ENCODE measurements at regions not wholly inside any gene's neighbourhood (a gene's known extent, or its start where the extent isn't known, plus 50 kb on each side); places are given as distances from the start of the nearest gene placed in this dataset.
"Not testable (repeated sequence)": the region's sequence is repeated elsewhere in the genome, so short reads cannot be mapped to it uniquely, and the experiment has no call there.

DNA sequence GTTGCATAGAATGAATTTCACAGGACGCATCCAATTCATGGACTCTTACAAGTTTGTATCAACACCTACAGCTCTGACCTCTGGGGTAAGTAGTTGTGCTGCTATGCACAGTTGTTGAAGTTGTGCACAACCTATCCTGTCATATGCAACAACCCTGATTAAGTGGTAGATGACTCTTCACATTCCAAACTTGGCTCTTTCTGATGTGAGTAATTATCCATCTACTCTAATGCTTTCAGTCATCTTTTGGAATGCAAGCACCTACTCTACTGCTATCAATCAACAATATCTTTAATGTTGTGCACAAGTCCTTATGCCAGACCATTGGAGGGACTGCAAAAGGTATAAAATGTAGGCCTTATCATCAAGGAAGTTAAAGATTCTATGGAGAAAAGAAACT lies 921.4 kb downstream of the MCTP2 start:
- no peak for DNase-seq

DNA sequence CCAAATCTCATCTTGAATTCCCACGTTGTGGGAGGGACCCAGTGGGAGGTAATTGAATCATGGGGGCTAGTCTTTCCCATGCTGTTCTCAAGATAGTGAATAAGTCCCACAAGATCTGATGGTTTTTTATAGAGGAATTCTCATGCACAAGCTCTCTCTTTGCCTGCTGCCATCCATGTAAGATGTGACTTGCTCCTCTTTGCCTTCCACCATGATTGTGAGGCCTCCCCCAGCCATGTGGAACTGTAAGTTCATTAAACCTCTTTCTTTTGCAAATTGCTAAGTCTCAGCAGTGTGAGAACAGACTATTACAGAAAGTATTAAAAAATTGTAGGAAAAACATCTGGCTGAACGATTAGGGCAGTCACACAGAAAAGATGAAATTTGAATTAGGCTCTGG lies 921.8 kb downstream of the MCTP2 start:
- not testable (repeated sequence) for DNase-seq

DNA sequence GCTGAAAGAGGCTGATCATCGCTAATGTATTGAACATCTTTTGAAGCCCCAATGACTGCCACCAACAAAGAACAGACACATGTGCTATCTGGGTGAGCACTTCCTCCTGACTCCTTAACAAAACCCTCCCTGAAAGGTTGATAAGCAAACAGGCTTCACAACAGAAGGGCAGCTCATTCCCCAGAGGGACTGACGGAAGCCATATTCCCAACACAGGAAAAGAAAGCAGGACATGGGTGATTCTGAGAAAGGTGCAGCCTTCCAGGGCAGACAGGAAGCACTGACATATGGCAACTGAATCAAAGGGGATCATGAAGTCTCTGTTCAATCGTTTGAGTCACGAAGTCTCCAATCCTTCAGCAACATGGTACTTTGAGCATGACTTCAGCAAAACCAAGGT lies 929.0 kb downstream of the MCTP2 start:
- DNase-seq: no peak

DNA sequence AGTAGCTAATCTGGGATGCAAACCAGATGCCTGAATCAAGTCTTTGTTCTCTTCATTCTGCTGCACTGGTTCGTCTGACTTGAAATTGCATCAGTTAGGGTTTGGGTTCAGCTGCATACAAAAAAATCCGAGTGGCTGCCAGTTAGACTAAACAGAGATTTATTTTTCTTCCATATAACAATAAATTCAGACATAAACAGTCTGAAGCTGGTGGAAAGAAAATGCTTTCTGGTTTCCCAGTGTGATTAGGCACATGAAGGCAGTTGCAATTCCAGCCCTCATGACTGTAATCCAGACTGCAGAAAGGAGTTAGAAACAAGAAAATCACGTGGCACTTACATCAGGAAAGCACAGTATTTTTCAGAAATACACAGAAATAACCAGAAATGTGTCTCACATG lies 930.7 kb downstream of the MCTP2 start:
- DNase-seq: no peak

DNA sequence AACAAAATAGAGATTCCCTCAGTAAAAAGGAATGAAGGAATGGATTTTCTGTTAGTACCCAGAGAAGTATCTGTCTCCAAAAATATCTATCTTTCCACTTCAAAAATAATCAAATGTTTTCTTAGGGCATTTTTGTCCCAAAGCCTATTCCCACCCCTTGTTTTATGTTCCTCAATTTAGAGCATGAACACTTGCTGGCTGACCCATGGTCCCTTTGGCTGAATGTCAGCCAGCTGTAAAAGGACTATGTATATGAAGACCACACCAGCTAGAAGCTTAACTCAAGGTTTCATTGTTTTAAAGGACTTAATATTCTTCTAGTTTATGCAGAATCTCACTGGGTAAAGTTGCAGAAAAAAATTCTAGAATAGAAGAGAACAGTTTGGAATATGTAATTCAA lies 931.2 kb downstream of the MCTP2 start:
- no peak for DNase-seq

DNA sequence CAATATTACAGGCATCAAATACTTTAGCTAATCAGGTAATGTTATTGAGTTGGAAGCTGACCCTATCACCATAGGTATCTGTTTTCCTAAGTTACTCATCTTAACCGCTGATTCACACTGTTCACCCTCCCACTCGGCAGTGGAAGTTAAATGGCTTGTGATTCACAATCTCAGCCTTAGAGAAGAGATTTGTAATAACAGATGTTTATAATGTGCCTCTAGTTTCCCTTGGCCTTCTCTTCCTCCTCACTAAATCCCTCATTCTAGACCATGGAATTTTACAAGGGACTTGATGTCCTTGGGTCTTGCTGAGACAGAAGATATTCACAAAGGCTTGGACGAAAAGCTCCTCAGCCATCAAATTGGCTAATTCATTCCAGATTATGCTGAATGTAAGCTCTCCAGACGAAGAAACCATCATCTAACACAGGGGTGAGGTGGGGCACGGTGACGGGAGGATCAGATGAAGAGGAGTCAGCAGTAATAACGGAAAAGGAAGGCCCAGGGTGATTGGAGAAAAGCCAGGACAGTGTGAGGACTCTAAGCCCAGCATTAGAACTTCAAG lies 931.7 kb downstream of the MCTP2 start:
- no peak for DNase-seq

DNA sequence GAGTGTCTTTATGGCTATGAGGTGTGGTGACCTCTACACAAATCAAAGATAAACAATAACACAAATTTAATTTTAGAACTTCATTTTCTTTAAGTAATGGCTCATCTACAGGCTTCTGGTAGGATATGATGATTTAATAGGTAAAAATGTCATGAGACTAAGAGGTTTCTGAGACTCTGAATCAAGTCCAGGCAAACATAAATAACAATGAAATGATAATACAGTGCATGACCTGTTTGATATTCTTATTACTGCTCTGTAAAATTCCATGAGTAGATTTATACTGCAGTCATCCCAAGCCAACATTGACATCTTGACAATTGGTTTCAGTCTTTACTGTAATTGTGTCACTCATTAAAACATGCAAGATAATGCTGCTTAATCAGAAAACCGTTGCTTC lies 936.8 kb downstream of the MCTP2 start:
- no peak for DNase-seq

DNA sequence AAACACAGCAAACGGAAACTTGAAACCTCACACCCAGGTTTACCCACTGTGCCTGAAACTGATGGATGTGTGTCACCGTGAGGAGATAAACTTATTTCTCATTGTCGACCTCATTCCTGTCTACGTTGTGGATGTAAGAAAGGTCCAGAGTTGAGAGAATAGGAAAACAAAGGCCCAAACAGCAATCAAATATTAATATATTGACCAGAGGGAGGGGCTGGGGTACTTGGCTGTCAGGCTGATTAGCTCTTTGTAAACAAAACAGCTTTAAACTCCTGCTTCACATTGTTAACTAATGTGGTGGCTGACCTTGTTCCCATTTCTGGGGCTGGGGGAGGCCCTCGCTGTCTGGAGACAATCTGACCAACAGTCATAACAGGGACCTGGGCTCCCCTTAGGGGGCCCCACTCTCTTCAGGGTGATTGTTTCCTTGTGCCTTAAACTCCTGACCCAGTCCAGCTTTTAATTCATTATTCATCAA lies 937.6 kb downstream of the MCTP2 start:
- no peak for DNase-seq

DNA sequence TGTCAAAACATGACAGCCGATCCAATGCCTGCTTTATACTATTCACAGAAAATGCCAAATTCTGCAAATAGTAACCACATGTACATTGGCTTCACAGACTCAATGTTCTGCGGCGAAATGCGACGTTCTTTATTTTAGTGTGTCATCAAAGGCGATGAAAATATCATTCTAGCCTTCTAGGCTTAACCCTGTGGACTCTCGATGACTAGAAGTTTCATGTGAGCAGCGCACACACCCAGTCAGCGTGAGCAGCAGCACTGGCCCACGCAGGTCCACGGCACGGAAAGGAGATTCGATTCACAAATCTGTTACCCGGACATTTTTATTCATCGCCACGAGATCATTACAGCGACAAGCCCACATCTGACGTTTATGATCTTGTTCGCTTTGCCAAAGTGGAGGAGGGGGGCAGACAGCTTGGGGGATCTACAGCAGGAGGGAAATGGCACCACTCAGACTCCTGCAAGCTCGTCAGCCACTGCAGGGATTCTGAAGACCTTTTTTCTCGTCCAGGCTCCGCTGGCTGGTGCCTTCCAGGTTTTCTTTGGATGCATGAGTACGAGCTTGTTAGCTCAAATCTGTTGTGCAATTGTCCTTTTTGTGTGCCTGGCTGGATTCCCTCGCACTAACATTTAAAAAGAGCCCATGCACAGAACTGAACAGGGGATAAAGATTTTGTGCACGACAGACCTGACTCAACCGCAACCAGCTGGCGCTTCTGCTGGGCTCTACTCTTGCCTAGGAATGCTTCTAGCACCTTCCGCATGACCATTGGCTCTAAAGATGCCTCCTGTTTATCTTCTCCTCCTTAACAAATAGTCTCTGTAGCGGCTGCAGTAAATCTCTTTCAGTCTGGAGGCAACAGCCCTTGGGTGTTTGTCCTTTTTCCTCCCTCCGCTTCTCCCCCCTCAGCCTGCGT lies 938.4 kb downstream of the MCTP2 start:
- DNase-seq: no peak

DNA sequence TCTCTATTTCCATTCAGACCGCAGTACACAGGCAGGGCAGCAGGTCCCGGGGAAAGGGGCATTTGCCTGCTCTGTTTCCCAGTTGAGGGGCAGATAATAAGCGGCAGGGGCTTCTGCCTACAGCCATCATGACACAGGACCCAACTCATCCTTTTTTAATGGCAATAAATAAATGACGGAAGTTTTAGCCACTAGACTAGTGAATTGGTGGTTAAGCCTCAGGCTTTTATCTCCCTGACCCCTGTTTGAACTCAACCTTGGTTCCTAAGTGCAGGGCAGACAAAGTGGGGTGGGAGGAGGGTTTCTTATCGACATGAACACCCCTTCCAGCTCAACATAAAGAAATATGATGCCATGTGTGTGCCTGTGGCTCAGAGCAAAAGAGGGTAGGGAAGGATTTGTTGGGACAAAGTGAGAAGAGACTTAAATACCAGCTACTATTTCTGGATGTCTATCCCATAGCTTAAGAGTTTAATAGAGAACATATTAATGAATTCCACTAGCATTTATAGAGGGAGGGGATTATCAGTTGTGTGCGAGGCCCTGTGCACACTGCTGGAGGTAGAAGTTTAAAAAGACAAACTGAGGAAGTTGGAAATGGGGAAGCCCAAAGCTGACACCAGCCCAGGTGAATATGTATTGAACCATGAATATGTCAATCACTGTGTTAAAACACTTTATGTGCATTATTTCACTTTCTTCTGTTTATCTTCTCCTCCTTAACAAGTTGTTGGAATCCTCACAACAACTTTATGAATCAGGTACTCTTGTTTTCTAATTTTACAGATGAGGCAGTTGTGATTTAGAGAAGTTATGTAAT lies 939.4 kb downstream of the MCTP2 start:
- no peak for DNase-seq

DNA sequence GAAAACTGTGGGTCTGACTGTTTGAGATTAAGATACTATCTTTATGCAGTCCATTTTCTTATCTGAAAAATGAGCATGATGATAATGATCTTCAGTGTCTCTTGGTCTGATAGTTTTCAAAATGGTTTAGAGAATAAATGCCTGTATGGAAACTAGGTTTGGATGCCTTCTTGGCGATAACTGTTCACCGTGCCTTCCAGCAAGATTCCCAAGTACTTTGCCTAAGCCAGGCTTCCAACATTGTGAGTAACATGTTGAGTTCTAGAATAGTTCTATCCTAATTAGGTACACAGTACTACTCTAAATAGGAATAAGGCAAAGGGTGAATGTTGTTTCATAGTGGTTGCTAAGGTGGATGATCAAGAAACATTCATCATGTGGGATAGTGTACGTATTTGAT lies 940.2 kb downstream of the MCTP2 start:
- DNase-seq: no peak

DNA sequence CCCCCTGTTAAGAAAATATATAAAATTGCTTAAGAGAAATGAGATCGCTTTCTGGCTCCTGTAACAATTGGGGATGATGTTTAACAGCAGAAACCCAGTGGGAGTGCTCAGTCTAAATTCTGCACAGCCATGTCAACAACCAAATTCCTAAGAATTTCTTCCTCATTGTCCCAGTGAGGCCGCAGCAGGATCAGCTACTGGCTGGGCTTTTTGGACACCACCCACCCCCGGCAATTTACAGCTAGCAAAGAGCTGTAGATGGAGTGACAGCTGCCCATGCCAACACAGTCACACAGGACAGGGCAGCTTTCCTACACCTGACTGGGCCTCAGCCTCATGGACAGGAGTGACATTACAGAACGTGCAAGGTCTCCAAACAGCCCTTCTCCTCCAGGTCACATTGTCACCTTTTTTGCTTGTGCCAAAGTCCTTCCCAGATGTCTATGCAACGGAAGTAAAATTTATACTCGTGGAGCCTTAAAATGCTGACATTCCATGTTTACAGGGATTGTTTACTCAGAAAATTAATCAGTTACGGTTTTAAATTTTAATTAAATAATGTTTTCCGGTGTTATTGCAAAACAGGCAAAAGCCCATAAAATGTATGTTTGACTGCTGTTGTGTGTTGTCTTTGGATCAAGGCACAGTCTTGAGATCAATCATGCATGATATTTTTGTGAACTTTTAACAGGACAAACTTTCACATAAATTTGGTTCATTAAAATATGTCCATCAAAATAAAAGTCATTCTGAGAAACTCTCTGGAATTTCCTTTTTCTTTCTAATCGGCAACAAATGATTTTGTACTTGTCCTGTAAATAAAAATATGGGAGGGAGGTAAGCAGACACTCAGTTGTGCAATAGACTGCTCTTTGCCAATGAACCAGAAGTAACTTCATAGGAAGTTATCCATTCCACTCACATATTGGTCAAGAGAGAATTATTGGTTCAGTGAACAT lies 943.2 kb downstream of the MCTP2 start:
- no peak for DNase-seq

DNA sequence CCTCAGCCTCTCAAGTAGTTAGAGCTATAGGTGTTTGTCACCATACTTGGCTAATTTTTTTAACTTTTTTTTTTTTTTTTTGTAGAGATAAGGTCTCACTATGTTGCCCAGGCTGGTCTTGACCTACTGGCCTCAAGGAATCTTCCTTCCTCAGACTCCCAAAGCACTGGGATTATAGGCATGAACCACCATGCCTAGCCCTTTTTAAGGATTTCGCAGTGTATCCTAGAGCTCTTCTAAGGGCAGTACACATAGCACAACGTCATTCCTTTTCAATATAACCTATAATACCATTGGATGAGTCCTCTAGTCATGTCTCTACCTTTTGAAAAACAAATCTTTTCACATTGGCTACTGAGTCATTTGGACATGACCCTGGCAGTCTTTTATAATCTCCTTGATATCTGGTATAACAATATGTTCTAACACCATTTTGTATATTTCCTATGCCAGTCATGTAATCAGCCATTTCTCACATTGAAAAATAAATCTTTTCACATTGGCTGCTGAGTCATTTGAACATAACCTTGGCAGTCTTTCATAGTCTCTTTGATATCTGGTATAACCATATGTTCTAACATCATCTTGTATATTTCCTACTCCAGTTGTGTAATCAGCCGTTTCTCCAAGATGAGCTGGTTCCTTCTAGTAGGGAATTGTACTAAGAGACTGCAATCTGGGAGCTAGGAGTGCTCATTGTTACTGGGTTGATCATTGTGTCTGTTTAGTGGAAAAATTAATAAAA lies 944.7 kb downstream of the MCTP2 start:
- no peak for DNase-seq

DNA sequence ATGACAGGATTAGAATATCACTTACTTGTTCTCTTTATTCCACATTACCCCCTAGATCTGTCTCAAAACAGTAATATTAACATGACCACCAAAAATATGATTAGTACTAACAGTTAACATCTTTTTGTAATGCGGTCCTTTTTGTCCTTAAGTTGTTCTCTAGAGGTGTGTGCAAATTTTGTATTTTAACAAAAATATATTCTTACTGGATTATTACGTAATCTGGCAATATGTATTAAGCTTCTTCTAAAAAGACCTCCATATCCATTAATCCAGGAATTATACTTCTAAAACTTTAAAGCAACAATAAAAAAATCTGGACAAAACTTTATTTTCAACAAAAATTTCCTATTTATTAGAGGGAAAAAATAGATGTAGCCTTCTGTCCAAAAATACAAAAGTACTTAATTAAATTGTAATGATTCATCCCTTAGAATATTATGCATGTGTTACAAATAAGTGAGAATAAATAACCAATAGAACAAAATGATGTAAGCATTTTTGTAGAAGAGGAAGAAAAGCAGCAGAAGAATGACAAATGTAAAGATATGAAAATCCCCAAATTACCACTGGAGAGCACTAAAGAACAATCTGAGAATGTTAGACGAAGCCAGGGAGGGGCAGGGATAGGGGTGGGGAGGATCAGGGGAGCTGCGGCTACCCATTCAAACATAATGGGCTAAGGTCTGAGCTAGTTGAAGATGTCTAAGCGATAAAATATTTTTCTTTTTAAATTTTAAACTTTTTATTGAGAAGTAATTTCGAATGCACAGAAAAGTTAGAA lies 945.6 kb downstream of the MCTP2 start:
- DNase-seq: no peak

DNA sequence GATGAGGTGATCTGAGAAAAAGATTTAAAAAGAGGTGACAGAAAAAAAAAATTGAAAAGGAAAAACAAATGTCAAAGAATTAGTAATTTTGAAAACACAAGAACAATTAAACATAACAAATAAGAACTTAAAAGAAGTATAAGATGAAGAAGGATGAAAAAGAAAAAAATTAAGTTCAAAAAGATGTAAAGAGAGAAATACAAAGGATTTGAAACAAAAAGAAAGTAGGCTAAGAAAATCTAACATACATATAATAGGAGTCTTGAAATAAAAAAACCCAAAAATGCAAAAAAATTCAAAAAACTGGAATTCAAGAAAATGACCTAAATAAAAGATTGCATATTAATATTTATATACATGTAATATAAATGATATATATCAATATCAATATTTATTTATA lies 949.2 kb downstream of the MCTP2 start:
- no peak for DNase-seq

DNA sequence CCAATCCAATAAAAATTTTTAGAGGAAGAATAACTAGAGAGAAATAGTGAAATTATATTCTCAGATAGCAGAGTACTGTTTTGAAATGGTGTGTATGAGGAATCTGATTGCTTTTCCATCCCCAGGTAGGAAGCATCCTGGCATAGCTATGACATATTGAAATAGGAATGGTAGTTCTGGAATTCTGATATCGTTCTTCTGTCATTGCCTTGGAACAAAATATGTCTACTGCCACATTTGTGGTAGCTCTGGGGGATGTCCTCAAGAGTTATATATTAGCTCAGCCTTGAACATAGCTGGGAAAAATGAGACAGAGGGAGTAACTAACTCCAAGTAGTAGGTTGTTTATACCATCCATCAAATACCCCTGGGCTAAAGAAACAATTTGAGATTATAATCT lies 950.7 kb downstream of the MCTP2 start:
- no peak for DNase-seq

DNA sequence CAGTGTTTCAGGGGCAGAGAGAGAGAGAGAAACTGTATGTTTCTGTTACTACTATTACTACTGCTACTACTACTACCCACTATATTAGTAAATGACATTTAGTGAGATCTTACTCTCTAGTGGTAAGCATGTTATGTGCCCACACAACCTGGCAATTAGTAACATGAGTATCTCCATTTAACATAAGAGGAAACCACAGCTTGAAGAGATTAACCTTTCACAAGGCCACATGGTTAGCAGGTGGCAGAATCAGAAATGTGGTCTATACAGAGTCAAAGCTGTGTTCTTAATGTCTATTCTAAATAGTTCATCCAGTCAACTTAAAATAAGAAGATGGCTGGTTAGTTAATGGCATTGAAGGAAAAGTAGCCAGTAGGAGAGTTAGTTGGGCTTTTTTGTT lies 961.6 kb downstream of the MCTP2 start:
- DNase-seq: no peak

DNA sequence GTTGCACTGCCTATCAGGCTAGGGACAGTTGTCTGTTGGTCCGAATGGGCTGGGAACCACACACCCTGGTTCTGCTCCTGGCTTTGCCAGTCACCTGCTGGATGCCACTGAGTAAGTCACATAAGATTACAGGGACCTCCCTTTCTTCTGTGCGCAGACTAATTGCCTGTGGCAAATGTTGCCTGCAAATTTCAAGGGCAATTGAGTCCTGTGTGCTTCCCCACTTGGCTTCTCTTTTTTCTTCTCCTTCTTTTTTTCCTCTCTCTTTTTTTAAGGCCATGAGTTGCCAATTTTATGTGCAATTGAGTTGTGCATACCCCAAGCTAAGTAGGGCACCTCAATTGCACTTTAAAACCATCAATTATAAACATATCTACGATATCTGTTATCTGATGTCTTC lies 963.4 kb downstream of the MCTP2 start:
- no peak for DNase-seq

DNA sequence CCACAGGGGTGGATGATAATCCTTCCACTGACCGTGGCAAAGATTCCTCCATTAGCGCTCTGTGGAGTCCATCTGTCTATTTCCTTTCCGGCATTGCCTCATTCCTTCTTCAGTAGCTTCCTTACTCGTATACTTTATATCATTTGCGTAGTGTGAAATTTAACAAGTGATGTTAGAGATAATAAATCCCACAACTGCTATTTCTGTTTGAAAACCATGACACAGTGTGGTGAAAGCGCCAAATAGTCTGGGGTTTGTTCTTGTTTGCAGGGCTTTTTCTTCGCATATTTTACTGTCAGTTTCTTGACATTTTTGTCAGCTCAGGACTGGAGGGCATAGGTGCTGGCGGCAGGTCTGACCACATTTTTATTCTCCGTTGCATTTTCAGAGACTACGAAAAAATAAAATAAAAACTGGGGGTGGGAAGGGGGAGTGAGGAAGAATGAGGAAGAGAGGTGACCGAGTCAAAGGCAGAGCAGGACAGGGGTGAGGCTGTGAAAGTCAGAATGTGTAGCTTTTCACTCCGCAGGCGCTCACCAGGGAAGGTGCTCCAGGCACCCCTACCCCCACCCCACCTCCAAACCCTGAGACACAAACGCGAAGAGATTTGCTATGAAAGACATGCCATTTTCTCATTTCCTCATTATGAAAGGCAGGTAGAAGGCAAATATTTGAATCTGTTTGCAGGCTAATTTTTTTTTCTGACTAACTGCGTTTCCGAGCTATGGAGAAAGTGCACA lies 965.0 kb downstream of the MCTP2 start:
- DNase-seq: no peak

Data from T-helper 9 cell (primary cell).